Mesothelial cell of epicardium (in vitro differentiated cells): ENCODE measurements at regions not wholly inside any gene's neighbourhood (a gene's known extent, or its start where the extent isn't known, plus 50 kb on each side); places are given as distances from the start of the nearest gene placed in this dataset.

Experiments used
- DNase-seq, 2 experiments: peaks; one replicate each; pipeline ENCODE4 v3.0.0; 2021; ENCODE audit warnings: low spot score in 2 of 2; ENCODE audit not compliant: unreplicated experiment in 2 of 2
- H3K27ac Mint-ChIP-seq: 2 replicates; pipeline ENCODE4 v1.8.0; 2021; ENCODE audit warnings: mixed read lengths
- H3K27me3 Mint-ChIP-seq: 2 replicates; pipeline ENCODE4 v1.8.0; 2021; ENCODE audit warnings: low read depth, mixed read lengths
- H3K36me3 Mint-ChIP-seq: 2 replicates; pipeline ENCODE4 v1.8.0; 2021; ENCODE audit warnings: mixed read lengths
- H3K4me1 Mint-ChIP-seq: 2 replicates; pipeline ENCODE4 v1.8.0; 2021; ENCODE audit warnings: mixed read lengths
- H3K4me3 Mint-ChIP-seq: 2 replicates; pipeline ENCODE4 v1.8.0; 2021; ENCODE audit warnings: mild to moderate bottlenecking, moderate library complexity, mixed read lengths
- H3K9me3 Mint-ChIP-seq: 2 replicates; pipeline ENCODE4 v1.8.0; 2021; ENCODE audit warnings: mixed read lengths
- TF ChIP-seq, protein P1 (sequence below): fragments of 200-600 bp; sonication (generic); IDR thresholded peaks from one replicate; pipeline ENCODE4 v1.5.0; 2021; ENCODE audit warnings: antibody characterized with exemption; ENCODE audit not compliant: unreplicated experiment

DNA sequence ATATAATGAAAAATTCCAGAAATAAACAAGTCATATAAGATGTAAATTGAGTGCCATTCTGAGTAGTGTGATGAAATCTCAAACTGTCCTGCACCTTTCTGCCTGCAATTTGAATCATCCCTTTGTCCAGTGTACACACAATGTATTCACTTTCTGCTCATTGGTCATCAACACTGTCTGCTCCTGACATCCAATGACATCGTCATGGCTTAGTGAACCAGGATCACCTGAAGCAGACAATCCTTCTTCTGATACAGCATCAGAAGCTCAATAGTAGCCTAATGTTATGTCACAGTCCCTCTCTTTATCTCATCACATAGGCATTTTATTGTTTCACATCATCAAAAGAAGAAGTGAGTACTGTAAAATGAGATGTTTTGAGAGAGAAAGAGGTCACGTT is 366.3 kb downstream of the RFPL4B start:
- TF ChIP-seq, protein P1, sequence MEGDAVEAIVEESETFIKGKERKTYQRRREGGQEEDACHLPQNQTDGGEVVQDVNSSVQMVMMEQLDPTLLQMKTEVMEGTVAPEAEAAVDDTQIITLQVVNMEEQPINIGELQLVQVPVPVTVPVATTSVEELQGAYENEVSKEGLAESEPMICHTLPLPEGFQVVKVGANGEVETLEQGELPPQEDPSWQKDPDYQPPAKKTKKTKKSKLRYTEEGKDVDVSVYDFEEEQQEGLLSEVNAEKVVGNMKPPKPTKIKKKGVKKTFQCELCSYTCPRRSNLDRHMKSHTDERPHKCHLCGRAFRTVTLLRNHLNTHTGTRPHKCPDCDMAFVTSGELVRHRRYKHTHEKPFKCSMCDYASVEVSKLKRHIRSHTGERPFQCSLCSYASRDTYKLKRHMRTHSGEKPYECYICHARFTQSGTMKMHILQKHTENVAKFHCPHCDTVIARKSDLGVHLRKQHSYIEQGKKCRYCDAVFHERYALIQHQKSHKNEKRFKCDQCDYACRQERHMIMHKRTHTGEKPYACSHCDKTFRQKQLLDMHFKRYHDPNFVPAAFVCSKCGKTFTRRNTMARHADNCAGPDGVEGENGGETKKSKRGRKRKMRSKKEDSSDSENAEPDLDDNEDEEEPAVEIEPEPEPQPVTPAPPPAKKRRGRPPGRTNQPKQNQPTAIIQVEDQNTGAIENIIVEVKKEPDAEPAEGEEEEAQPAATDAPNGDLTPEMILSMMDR = no peak
- H3K4me1 Mint-ChIP-seq = no peaks in the 10 kb centered on the region
- no peak overlapping the region for H3K4me3 Mint-ChIP-seq
- H3K9me3 Mint-ChIP-seq = peaks cover 4% of the 10 kb centered on the region
- H3K27ac Mint-ChIP-seq = no peak overlapping the region
- DNase-seq = no peak
- H3K36me3 Mint-ChIP-seq = no peaks in the 10 kb centered on the region
- H3K27me3 Mint-ChIP-seq = no peaks in the 10 kb centered on the region

DNA sequence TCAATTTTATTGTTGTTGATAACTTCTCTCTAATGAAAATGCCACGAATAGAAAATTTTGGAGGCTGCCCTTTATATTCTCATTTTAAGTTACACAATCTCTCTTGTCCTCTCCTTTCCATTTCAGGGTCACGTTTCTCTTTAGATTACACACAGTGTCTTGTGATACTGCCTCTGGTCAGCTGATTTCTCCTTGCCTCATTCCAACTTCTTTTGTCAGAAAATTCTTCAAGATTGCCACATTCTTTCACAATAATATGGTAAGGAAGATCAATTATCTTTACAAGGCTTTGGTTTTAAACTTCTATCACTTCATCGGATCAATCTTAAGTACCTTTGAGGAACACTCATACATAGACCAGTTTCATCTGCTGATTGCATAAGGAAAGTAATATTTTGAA is 370.3 kb downstream of the RFPL4B start:
- Mint-ChIP-seq H3K27ac (no peak overlapping the region), H3K4me3 (no peak overlapping the region), H3K27me3 (no peaks in the 10 kb centered on the region), H3K4me1 (no peaks in the 10 kb centered on the region), H3K36me3 (no peaks in the 10 kb centered on the region), H3K9me3 (peaks cover 4% of the 10 kb centered on the region)
- TF ChIP-seq, protein P1 = no peak
- no peak for DNase-seq

DNA sequence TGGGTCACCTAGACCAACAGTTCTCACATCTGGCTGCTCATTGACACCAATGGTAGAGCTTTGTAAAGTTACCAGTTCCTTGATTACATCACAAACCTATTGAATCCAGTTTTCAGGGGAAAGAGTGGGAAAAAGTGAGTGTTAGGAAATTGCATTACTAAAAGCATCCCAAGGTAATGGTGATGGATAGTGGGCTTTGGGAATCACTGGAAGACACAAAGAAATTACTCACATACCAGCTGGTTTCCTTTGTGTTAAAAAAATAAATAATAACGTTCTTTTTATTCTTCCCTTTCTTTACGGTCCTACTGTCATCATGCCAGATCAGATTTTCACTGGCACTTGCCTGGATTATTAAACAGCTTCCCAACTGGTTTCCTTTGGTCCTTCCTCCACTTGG is 370.7 kb downstream of the RFPL4B start:
- no peaks in the 10 kb centered on the region for H3K36me3 Mint-ChIP-seq
- no peaks in the 10 kb centered on the region for H3K27me3 Mint-ChIP-seq
- no peak for DNase-seq
- peaks cover 4% of the 10 kb centered on the region for H3K9me3 Mint-ChIP-seq
- no peak overlapping the region for H3K27ac Mint-ChIP-seq
- no peaks in the 10 kb centered on the region for H3K4me1 Mint-ChIP-seq
- TF ChIP-seq, protein P1 = no peak
- no peak overlapping the region for H3K4me3 Mint-ChIP-seq

DNA sequence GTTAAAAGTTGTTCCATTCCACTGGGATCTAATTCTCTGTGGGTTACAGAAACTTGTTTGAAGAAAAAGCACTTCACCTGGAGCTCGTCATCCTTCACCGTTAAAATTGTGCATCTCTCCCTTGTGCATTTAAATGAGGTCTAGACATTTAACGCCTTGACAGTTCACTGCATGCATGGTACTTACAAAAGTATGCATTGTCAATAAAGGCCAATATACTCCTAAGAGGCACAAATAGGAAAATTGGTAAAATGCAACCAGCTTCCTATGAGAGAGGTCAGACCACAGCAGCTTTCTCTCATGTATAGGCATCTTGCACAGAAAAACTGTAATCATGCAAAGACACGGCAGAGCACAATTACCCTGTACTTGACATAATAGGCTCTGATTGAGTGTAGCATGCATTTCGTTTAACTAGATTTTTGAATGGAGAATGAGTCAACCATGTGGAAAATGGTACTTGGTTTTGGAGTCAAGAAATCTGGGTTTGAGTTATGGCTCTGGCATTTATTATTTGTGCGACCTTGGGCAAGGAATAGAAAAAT is 378.5 kb downstream of the RFPL4B start:
- Mint-ChIP-seq H3K27me3 (no peaks in the 10 kb centered on the region), H3K36me3 (no peaks in the 10 kb centered on the region), H3K4me3 (no peak overlapping the region), H3K27ac (no peak overlapping the region), H3K9me3 (no peaks in the 10 kb centered on the region), H3K4me1 (no peaks in the 10 kb centered on the region)
- DNase-seq = no peak
- TF ChIP-seq, protein P1 = no peak

DNA sequence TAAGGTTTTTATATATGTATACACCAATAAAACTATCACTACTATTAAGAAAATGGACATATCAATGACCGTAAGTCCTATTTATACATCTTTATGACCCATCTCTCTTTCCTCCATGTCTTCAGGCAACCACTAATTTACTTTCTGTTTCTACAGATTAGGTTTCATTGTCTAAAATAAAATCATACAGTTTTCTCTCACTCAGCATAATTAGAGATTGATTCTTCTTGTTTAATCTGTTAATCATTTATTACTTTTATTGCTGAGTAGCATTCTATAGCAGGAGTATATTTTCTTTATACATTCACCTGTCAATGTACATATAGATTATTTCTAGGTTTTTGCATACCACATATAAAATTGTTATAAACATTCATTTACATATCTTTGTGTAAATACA is 388.0 kb downstream of the RFPL4B start:
- no peaks in the 10 kb centered on the region for H3K27me3 Mint-ChIP-seq
- H3K27ac Mint-ChIP-seq = no peak overlapping the region
- no peak overlapping the region for H3K4me3 Mint-ChIP-seq
- TF ChIP-seq, protein P1 = no peak
- no peaks in the 10 kb centered on the region for H3K4me1 Mint-ChIP-seq
- H3K36me3 Mint-ChIP-seq = no peaks in the 10 kb centered on the region
- no peak for DNase-seq
- peaks cover 24% of the 10 kb centered on the region for H3K9me3 Mint-ChIP-seq

DNA sequence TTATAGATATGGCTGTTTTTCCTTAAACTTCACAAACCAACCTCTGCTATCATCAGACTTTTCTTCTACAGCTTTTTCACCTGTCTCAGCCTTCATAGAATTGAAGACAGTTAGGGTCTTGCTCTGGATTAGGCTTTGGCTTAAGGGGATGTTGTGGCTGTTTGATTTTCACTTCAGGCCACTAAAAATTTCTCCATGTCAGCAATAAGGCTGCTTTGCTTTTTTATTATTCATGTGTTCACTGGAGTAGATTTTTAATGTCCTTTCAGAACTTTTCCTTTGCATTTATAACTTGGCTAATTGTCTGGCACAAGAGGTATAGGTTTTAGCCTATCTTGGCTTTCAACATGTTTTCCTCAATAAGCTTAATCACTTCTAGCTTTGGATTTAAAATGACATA is 392.6 kb downstream of the RFPL4B start:
- TF ChIP-seq, protein P1 = no peak
- no peak overlapping the region for H3K4me3 Mint-ChIP-seq
- no peaks in the 10 kb centered on the region for H3K4me1 Mint-ChIP-seq
- peaks cover 20% of the 10 kb centered on the region for H3K9me3 Mint-ChIP-seq
- no peaks in the 10 kb centered on the region for H3K27me3 Mint-ChIP-seq
- H3K27ac Mint-ChIP-seq = no peak overlapping the region
- no peaks in the 10 kb centered on the region for H3K36me3 Mint-ChIP-seq
- no peak for DNase-seq
